NCI-H748 treated with DMSO at 0.1 percent for 48 hours (cell line): ENCODE measurements at regions not wholly inside any gene's neighbourhood (a gene's known extent, or its start where the extent isn't known, plus 50 kb on each side); places are given as distances from the start of the nearest gene placed in this dataset.

ENCODE experiments used
- DNase-seq: peaks from one replicate; lab custom pipeline; 2025; lab: John Stamatoyannopoulos, UW

- DNase-seq: no peak
Observed at GRCh38 chr4:165610679-165611437, 232.1 kb downstream of the CPE start.

GRCh38 chr4:165612936-165613335, 234.1 kb downstream of the CPE start:
- DNase-seq: no peak

GRCh38 chr4:165613581-165613980, 234.8 kb downstream of the CPE start:
- no peak for DNase-seq

GRCh38 chr4:165620913-165621312, 242.1 kb downstream of the CPE start:
- no peak for DNase-seq

GRCh38 chr4:165621983-165622382, 243.2 kb downstream of the CPE start:
- DNase-seq: no peak

GRCh38 chr4:165625281-165625680, 246.5 kb downstream of the CPE start:
- no peak for DNase-seq

- no peak for DNase-seq
Observed at GRCh38 chr4:165626316-165626715, 246.7 kb upstream of the TLL1 start.

GRCh38 chr4:165627128-165627527, 245.9 kb upstream of the TLL1 start:
- DNase-seq: no peak

GRCh38 chr4:165627548-165627947, 245.5 kb upstream of the TLL1 start:
- no peak for DNase-seq

GRCh38 chr4:165628572-165628971, 244.5 kb upstream of the TLL1 start:
- DNase-seq: no peak

GRCh38 chr4:165630671-165631070, 242.4 kb upstream of the TLL1 start:
- no peak for DNase-seq

GRCh38 chr4:165631208-165631894, 241.7 kb upstream of the TLL1 start:
- no peak for DNase-seq

GRCh38 chr4:165631912-165632311, 241.1 kb upstream of the TLL1 start:
- DNase-seq: peak; percentile 76

GRCh38 chr4:165634766-165635165, 238.3 kb upstream of the TLL1 start:
- no peak for DNase-seq

- no peak for DNase-seq
Observed at GRCh38 chr4:165635381-165635780, 237.7 kb upstream of the TLL1 start.

- no peak for DNase-seq
Observed at GRCh38 chr4:165635951-165636350, 237.1 kb upstream of the TLL1 start.

- DNase-seq: no peak
Observed at GRCh38 chr4:165651901-165652300, 221.1 kb upstream of the TLL1 start.

GRCh38 chr4:165654556-165654955, 218.5 kb upstream of the TLL1 start:
- no peak for DNase-seq

- DNase-seq: no peak
Observed at GRCh38 chr4:165656399-165656798, 216.6 kb upstream of the TLL1 start.

- no peak for DNase-seq
Observed at GRCh38 chr4:165656829-165657490, 216.1 kb upstream of the TLL1 start.

GRCh38 chr4:165662341-165662740, 210.7 kb upstream of the TLL1 start:
- DNase-seq: no peak

GRCh38 chr4:165663411-165663810, 209.6 kb upstream of the TLL1 start:
- DNase-seq: no peak

- no peak for DNase-seq
Observed at GRCh38 chr4:165666836-165667235, 206.2 kb upstream of the TLL1 start.
